Left lung (tissue), 4 donors: ENCODE measurements at regions not wholly inside any gene's neighbourhood (a gene's known extent, or its start where the extent isn't known, plus 50 kb on each side); places are given as distances from the start of the nearest gene placed in this dataset.

Source experiments
- ATAC-seq: fragments of 200-7000 bp; cut with Tn5 transposase; one replicate; pipeline ENCODE4 v1.9.1; 2020; ENCODE audit warnings: moderate library complexity
- DNase-seq, 4 donors: peaks; one replicate each; pipeline ENCODE4 v3.0.0-alpha.2; 2013 to 2020
- H3K27ac ChIP-seq, 2 donors: fragments of 200-600 bp; sonication (generic) in 1 of 2; one replicate each; pipeline versions ENCODE4 v1.5.0 to v1.8.0; 2020 to 2021
- H3K27me3 ChIP-seq, 2 donors: fragments of 200-600 bp; sonication (generic) in 1 of 2; one replicate each; pipeline versions ENCODE4 v1.5.0 to v1.8.0; 2020 to 2021
- H3K36me3 ChIP-seq, 2 donors: fragments of 200-600 bp; sonication (generic) in 1 of 2; one replicate each; pipeline versions ENCODE4 v1.5.0 to v1.8.0; 2020 to 2021
- H3K4me1 ChIP-seq, 2 donors: fragments of 200-600 bp; one replicate each; pipeline ENCODE4 v1.8.0; 2021
- H3K4me3 ChIP-seq, 2 donors: fragments of 200-600 bp; sonication (generic) in 1 of 2; one replicate each; pipeline versions ENCODE4 v1.5.0 to v1.8.0; 2020 to 2021; ENCODE audit warnings: mild to moderate bottlenecking in 1 of 2
- H3K9me3 ChIP-seq, 2 donors: fragments of 200-600 bp; sonication (generic) in 1 of 2; one replicate each; pipeline versions ENCODE4 v1.5.0 to v1.8.0; 2020 to 2021
- CTCF ChIP-seq, 2 donors: fragments of 200-600 bp; sonication (generic) in 1 of 2; IDR thresholded peaks; one replicate each; pipeline versions ENCODE4 v1.5.0 to v1.8.0; 2021; ENCODE audit warnings: antibody characterized with exemption in 2 of 2
- intact Hi-C, 2 donors: fragments of 100-400 bp; cut with DNase I; formaldehyde crosslinking; loops; one replicate each; pipeline versions ENCODE4 v1.11.2 to v1.14.2; 2022
- donor health status: DM: no; HTN: yes; CAD: no.
- donor health status: DM: no; HTN: no; CAD: no.

- Histone ChIP-seq H3K36me3 (peaks cover 0 to 5% of the 10 kb centered on the region in 2 donors), H3K9me3 (no peaks in the 10 kb centered on the region), H3K27ac (no peak overlapping the region), H3K27me3 (no peaks in the 10 kb centered on the region), H3K4me3 (no peak overlapping the region), H3K4me1 (peaks cover 11 to 20% of the 10 kb centered on the region in 2 donors)
- no peak for TF ChIP-seq CTCF (IDR thresholded peaks at IDR 0.05)
- DNase-seq (no peak), ATAC-seq (no peak)
- intact Hi-C loops: no loop called here
Measured at GRCh38 chr1:198893763-198894444, 255.1 kb downstream of the PTPRC start.

- H3K9me3 ChIP-seq: no peaks in the 10 kb centered on the region
- ATAC-seq (no peak), DNase-seq (peak in 1 of 4 donors; percentile 51)
- peaks cover 11 to 33% of the 10 kb centered on the region in 2 donors for H3K4me1 ChIP-seq
- no peaks in the 10 kb centered on the region for H3K27me3 ChIP-seq
- intact Hi-C loops: no loop called here
- no peak for TF ChIP-seq CTCF (IDR thresholded peaks at IDR 0.05)
- no peak overlapping the region for H3K27ac ChIP-seq
- no peak overlapping the region for H3K4me3 ChIP-seq
- H3K36me3 ChIP-seq: peaks cover 0 to 14% of the 10 kb centered on the region in 2 donors
Measured at GRCh38 chr1:198901266-198901665, 262.4 kb downstream of the PTPRC start.

- no peak for TF ChIP-seq CTCF (IDR thresholded peaks at IDR 0.05)
- Histone ChIP-seq H3K36me3 (peaks cover 0 to 14% of the 10 kb centered on the region in 2 donors), H3K27ac (no peak overlapping the region), H3K4me1 (peaks cover 11 to 43% of the 10 kb centered on the region in 2 donors), H3K9me3 (no peaks in the 10 kb centered on the region), H3K27me3 (no peaks in the 10 kb centered on the region), H3K4me3 (no peak overlapping the region)
- no peak for ATAC-seq
- intact Hi-C loops: no loop called here
- no peak for DNase-seq
Measured at GRCh38 chr1:198902655-198903054, 263.8 kb downstream of the PTPRC start.

GRCh38 chr1:198903203-198903602 lies 264.4 kb downstream of the PTPRC start:
- H3K4me1 ChIP-seq: peaks cover 11 to 43% of the 10 kb centered on the region in 2 donors
- no peak overlapping the region for H3K4me3 ChIP-seq
- peak; percentile 26 for ATAC-seq
- peaks cover 0 to 14% of the 10 kb centered on the region in 2 donors for H3K36me3 ChIP-seq
- H3K27me3 ChIP-seq: no peaks in the 10 kb centered on the region
- intact Hi-C loops: no loop called here
- peak overlapping the region in 1 of 2 donors; percentile 33 for H3K27ac ChIP-seq
- H3K9me3 ChIP-seq: no peaks in the 10 kb centered on the region
- no peak for TF ChIP-seq CTCF (IDR thresholded peaks at IDR 0.05)
- peak in 1 of 4 donors; percentile 49 for DNase-seq

- H3K9me3 ChIP-seq: no peaks in the 10 kb centered on the region
- ATAC-seq (no peak), DNase-seq (no peak)
- peaks cover 0 to 14% of the 10 kb centered on the region in 2 donors for H3K36me3 ChIP-seq
- H3K27me3 ChIP-seq: no peaks in the 10 kb centered on the region
- peaks cover 11 to 43% of the 10 kb centered on the region in 2 donors for H3K4me1 ChIP-seq
- no peak overlapping the region for H3K4me3 ChIP-seq
- no peak for TF ChIP-seq CTCF (IDR thresholded peaks at IDR 0.05)
- intact Hi-C loops: no loop called here
- peak overlapping the region in 1 of 2 donors; percentile 33 for H3K27ac ChIP-seq
Measured at GRCh38 chr1:198903621-198904020, 264.8 kb downstream of the PTPRC start.
